NCI-H460 (cell line): ENCODE measurements at regions not wholly inside any gene's neighbourhood (a gene's known extent, or its start where the extent isn't known, plus 50 kb on each side); places are given as distances from the start of the nearest gene placed in this dataset.

Source experiments
- DNase-seq: peaks from one replicate; pipeline ENCODE4 v3.0.0-alpha.2; 2016; ENCODE audit warnings: low read depth; ENCODE audit errors: extremely low read depth

DNA sequence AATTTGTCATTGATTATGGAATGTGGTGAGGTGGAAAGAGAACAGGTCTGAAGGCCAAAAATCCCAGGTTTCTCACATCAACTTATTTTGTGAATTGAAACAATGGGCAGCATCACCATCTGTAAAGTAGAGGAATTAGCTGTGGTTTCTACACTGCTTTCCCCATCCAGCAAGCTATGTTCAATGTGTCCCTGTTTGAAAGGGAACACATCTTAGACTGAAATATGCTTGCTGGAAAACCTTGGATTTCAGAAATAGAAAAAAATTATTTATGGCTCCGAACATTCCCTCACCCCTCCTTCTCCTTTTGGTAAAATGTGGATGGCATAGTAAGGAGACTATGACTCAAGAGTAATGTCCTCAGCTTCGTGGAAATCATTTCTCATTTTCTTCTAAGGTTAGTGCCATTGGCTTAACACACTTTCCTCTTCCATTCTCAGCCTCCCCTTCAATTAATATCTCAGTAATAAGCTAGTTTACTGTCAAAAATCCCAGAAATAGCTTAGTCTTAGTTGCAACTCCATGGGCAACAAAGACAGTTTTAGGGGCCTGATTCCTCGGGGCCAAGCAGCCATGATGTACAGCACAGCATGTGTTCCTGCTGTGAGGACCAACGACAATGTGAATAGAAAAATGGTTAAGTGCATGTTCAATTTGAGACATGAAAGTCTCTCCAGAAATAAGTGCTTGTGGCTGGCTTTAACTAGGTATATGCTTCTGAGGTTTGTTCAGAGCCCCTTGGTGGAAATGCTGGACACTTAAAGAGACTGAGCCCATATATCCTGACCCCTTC, 205.8 kb upstream of the SLC38A2 start:
- no peak for DNase-seq

DNA sequence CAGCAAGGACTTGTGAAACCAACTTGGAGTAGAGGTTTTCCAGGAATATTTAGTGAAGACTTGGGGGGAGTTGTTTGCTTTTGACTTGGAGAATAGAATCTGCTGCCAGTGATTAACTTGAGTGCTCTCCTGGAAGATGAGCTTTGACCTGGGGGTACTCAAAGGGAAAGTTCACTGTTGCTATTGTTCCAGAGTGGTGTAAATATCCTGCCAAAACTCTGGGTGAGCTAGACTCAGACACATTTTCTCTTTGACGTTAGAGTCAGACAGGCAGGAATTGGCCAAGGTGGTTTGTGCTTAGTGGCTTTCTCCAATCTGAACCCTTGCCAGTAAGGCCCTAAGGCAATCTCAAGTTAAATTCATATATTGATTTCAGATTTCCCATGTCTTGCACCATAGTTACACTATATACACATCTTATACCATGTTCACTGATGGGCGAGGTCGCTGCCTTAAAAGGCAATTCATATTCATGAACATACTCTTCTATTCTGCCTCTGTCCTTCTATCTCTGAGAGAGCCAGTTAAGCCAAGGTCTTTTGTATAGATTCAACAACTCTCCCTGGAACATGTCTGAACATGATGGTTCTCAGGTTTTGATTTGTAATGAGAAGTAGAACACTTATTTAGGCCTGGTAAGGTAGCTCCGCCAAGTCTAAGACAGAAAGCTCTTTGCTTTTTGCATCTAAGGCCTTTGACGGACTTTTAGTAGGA, 204.6 kb upstream of the SLC38A2 start:
- no peak for DNase-seq

GRCh38 chr12:46574847-46575246, 202.3 kb upstream of the SLC38A2 start:
- no peak for DNase-seq

DNA sequence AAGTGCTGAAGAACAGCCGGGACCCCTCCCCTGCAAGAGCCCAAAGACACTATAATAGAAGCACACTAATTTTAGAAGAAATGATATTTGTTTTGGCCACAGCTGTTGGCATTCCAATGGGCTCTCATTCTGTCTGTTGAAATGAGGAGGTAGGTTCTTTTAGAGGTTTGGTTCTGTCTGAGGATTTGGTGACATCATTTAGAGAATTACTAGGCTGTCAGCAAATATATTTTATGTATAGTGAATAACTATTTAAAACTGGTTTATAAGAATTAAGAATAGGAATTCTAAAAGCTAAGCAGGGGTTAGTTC, 200.7 kb upstream of the SLC38A2 start:
- no peak for DNase-seq

- no peak for DNase-seq
These were observed 200.2 kb upstream of the SLC38A2 start for GRCh38 chr12:46572644-46573346.

GRCh38 chr12:46571608-46572007, 199.0 kb upstream of the SLC38A2 start:
- DNase-seq, result no peak

GRCh38 chr12:46569826-46570439, 197.4 kb upstream of the SLC38A2 start:
- DNase-seq, result no peak

DNA sequence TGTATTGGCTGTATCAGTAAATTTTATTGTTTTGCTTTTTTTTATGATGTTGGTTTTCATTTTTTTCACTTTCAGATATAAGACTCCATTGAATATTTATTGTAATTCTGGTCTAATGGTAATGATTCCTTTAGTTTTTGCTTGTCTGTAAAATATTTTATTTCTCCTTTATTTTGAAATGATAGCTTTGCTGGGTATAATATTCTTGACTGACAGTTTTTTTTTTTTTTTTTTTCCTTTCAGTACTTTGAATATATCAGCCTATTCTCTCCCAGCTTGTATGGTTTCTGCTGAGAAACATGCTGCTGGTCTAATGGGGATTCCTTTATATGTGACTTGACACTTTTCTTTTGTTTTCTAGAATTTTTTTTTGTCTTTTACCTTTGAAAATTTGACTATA, 195.1 kb upstream of the SLC38A2 start:
- DNase-seq, result no peak

DNA sequence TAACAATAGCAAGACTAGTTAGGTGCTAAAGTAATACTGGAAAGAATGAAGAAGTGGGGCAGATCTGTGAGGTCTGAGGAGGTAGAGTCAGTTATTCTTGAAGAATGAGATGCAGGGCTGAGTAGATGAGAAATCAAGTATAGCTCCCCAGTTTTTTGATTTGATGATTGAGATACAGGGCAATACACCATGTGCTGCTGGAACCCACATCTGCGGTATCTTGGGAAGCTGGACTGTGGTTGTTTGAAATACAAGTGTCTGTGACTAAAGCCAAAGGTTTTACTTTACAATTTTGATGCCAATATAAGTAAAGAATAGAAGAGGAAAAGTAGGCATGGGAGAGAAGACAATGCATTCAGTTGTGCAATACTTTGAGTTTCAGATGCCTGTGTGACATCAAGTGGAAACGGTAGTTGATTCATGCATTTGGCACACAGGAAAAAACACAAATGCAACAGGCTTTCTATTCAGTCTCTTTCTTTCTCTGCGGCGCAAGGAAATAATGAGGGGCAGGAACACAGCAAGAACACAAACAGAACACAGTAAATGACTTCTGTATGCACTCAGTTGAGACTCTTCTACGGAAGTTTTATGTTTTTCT, 190.2 kb upstream of the SLC38A2 start:
- DNase-seq, result peak; percentile 92

DNA sequence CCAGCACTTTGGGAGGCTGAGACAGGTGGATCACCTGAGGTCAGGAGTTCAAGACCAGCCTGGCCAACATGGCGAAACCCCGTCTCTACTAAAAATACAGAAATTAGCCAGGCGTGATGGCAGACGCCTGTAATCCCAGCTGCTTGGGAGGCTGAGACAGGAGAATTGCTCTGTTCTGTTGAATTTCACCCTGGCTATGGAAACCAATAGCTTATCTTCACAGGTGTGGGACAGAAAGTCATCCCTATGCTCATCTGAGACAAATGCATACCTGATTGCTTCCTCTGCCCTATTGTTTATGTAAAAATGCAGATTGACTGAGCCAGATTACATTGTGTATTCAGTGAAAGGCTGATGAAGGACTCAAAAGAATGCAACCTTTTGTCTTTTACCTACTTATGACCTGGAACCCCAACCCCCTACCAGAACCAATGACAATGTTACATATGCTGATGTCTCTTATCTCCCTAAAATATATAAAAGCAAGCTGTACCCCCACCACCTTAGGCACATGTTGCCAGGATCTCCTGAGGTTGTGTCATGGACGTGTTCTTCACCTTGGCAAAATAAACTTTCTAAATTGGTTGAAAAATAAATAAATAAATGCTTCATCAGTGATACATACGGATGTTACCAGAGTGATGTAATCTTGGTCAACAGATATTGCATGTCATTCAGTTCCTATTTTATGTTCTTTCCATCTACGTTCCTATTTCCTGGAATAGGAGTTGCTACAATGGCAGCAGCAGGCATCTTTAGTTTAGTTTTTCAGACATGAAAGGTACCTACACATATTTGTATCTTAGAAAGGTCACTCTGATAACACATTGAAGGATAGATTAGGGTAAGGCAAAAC, 189.4 kb upstream of the SLC38A2 start:
- DNase-seq, result peak; percentile 88

DNA sequence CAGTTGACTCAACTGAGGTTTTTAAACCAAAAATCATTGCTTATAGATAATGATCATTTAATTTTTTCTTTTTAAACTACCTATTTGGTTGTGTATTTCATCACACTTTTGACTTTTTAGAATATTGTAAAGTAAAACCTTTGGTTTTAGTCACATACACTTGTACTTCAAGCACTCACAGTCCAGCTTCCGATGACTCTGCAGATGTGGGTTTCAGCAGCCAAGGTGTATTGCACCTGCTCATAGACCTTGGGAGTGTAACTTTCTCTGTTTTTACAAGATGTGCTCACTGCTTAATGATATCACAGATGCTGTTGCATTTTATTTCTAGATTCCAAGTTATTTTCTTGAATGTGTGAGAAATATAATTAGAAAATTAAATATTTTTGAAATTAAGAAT, 188.3 kb upstream of the SLC38A2 start:
- DNase-seq, result no peak

DNA sequence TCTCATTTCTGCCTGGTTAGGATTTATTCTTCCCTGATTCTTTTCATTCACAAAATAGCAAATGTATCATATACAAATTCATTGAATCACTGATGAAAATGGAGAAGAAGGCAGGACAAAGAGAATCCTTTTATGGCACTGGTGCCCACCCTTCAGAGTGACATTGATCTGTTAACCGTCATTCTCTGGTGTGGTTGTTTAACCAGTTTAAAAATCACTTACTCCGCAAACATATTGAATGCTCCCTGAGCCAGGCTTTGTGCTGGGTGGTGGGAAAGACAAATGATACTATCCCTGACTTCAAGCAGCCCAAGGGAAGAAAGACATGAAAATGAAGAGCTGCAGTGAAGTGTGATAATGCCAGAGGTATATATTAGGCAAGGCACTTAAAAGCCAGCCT, 187.5 kb upstream of the SLC38A2 start:
- DNase-seq, result no peak

GRCh38 chr12:46559311-46559710, 186.7 kb upstream of the SLC38A2 start:
- DNase-seq, result no peak

DNA sequence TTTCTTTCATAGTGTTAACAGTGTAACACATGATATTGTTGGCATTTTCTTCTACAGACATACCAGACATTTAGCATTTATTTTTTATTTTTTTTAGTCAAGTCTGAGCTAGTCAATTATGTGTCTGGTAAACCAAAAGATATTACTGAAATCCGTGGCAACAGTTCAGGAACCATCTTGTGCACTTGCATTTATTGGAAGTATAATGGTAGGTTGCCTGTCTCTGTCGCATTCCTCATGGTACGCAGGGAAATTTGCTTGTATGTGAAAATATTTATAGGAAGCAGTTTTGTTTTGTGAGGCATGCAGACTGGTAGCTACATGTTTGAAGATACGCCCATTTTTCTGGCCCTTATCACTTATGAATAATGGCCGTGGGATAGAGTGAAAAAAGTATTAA, 186.1 kb upstream of the SLC38A2 start:
- DNase-seq, result no peak

DNA sequence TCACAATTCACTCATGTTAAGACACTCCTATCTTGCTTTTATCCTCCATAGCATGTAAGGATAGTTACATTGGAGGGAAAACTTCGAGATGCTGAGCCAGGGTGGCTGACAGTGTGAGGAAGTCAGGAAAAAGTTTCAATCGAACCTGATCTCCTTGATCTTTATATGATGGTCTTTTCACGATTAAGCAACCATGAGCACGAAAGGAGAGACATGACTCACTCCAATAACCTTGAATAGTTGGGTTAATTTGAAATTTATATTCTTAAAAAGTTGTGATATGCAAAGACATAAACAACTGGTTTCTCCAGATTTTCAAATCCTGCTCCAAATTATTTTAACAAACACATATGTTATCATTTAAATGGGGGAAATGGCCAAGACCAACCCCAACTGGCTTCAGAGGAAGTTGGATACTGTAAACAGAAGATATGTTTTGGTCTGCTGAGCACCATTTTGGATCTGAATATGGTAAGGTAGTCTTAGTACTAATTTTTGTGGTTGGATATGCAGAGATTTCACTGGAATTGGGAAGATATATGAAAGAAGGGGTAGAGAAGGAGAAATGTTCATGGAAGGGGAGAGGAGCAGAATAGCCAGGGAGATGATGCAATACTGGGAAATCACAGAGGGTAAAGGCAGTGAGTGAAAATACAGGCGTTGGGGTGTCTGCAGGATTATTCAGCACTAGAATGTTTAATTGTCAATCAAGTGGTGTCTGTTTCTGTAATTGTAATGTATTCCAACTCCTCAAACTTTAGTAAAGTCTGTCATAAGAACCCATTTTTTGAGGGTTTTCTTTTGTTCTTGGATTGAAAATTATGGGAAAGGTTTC, 185.2 kb upstream of the SLC38A2 start:
- DNase-seq, result no peak

DNA sequence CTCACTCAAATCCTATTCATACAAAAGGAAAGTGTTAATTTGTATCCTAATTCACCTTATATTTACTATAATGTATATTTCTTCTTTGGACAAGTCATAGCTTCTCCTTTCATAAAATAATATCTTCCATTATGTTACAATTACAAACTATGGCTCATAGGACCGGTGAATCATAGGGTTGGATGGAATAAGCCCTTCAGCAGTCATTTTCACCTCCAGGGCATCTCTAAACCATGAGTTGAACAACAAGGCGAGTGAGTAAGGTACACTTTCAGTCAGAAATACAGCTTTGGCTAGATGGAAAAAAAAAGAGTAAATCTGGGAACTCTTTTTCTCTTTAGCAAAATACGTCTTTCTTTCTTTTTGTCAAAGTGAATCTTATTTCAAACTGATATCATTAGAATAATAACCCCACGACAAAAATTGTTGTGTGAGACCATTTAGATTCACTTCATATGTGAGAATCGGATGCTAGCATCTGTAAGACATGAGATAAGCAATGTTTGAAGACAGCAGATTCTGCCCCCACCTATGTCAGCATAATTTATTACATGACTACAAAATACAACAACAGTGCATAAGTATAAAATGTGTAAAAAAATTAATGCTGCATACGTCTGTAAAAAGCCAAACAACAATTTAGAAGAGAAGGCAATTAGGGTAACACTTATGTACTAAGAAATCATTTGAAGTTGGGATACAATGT, 184.4 kb upstream of the SLC38A2 start:
- DNase-seq, result no peak

DNA sequence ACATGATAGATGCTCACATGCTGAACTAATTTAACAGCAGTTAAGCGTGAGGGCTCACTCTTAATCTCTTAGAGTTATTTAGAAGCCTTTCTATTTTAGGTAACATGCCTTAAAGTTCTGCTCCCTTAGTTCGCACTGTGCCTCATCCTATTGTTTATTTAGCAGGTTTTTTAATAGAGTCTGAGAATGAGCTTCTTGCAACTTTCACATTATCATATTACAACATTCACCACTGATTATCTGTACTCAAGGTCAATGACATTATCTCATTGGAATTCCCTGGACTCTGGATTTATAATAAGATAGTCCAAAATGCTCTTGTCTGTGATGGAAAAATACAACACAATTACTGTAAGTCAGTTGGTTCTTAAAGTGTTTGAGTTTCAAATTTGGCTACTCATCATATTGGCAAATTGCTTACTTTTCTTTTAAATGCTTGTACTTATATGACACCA, 183.6 kb upstream of the SLC38A2 start:
- DNase-seq, result peak; percentile 63

DNA sequence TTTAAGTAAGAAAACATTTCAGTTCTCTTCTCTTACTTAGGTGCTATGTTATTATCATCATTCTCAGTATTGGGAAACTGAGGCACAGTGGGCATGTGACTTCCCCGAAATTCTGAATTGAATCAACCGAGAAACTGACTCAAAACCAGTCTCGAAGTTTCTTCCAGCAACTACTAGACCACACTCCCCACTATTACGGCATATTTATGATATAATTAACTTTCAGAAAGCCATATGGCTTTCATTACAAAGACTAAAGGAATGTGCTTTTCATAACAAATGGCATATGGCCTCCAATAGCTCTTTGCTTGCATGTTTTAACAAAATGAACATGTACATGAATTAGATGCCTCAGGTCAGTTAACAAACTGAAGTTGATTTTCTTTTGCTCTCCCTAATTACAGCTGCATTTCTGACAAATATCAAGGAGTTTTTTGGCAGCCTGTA, 182.9 kb upstream of the SLC38A2 start:
- no peak for DNase-seq
